SK-N-SH (cell line): ENCODE measurements at regions not wholly inside any gene's neighbourhood (a gene's known extent, or its start where the extent isn't known, plus 50 kb on each side); places are given as distances from the start of the nearest gene placed in this dataset.

Source experiments
- CTCF ChIA-PET: fragments of 300-600, 350-600 bp; formaldehyde crosslinking; extraction: SDS; loops from one replicate; lab custom pipeline; 2021; lab: Yijun Ruan, JAX
- POLR2A ChIA-PET: fragments of 350-600 bp; sonication (Branson Sonifier 250); formaldehyde crosslinking; extraction: SDS; loops from one replicate; lab custom pipeline; 2020; ENCODE audit warnings: antibody characterized with exemption, inconsistent platforms; lab: Yijun Ruan, JAX
- DNase-seq: peaks from one replicate; pipeline ENCODE4 v3.0.0; 2012
- H2AFZ ChIP-seq: fragments of 200-600 bp; sonication (generic); 2 replicates; pipeline ENCODE4 v1.8.1; 2016; ENCODE audit warnings: antibody characterized with exemption, mild to moderate bottlenecking, low read depth
- H3F3A ChIP-seq: fragments of 200-600 bp; sonication (generic); replicated peaks from 2 replicates; pipeline ENCODE3; 2016; ENCODE audit warnings: antibody characterized with exemption, mild to moderate bottlenecking; ENCODE audit not compliant: insufficient read depth
- H3K27ac ChIP-seq, 2 experiments: fragments of 200-500 bp in 1 of 2; fragments of 200-600 bp in 1 of 2; sonication (Bioruptor generic) in 1 of 2; sonication (generic), shearing (Covaris generic) in 1 of 2; 2 replicates each; pipeline versions ENCODE4 v1.5.1 to v1.6.1; 2014 to 2016; ENCODE audit warnings: low read depth in 2 of 2, inconsistent platforms in 1 of 2, low read length in 1 of 2, mild to moderate bottlenecking in 1 of 2, mixed read lengths in 1 of 2
- H3K27me3 ChIP-seq: fragments of 200-600 bp; sonication (generic), shearing (Covaris generic); 2 replicates; pipeline ENCODE4 v1.6.1; 2016; ENCODE audit warnings: mixed run types; ENCODE audit not compliant: insufficient read depth
- H3K36me3 ChIP-seq, 2 experiments: fragments of 200-500 bp in 1 of 2; fragments of 200-600 bp in 1 of 2; sonication (Bioruptor generic) in 1 of 2; sonication (generic) in 1 of 2; replicated peaks in 1 of 2; 2 replicates each; pipeline versions ENCODE3 to v1.5.1; 2014 to 2016; ENCODE audit warnings: low read length in 1 of 2, mild to moderate bottlenecking in 1 of 2; ENCODE audit not compliant: insufficient read depth in 2 of 2, control insufficient read depth in 1 of 2
- H3K4me1 ChIP-seq, 2 experiments: fragments of 200-500 bp in 1 of 2; fragments of 200-600 bp in 1 of 2; sonication (Bioruptor generic) in 1 of 2; sonication (generic), shearing (Covaris generic) in 1 of 2; 2 replicates each; pipeline versions ENCODE4 v1.5.1 to v1.6.1; 2014 to 2016; ENCODE audit warnings: low read depth in 1 of 2, low read length in 1 of 2, mixed run types in 1 of 2; ENCODE audit not compliant: insufficient read depth in 2 of 2, control insufficient read depth in 1 of 2
- H3K4me2 ChIP-seq: fragments of 200-600 bp; sonication (generic), shearing (Covaris generic); 2 replicates; pipeline ENCODE4 v1.6.1; 2017; ENCODE audit warnings: mixed run types
- H3K4me3 ChIP-seq, 2 experiments: fragments of 200-500 bp in 1 of 2; fragments of 200-600 bp in 1 of 2; sonication (Bioruptor generic) in 1 of 2; sonication (generic), shearing (Covaris generic) in 1 of 2; 2 replicates each; pipeline versions ENCODE4 v1.5.1 to v1.8.1; 2014 to 2016; ENCODE audit warnings: low read depth in 2 of 2, inconsistent platforms in 1 of 2, low read length in 1 of 2, mild to moderate bottlenecking in 1 of 2, mixed read lengths in 1 of 2, moderate library complexity in 1 of 2
- H3K79me2 ChIP-seq: fragments of 200-600 bp; sonication (generic); 2 replicates; pipeline ENCODE4 v1.8.1; 2017; ENCODE audit warnings: mild to moderate bottlenecking; ENCODE audit not compliant: insufficient read depth
- H3K9ac ChIP-seq: fragments of 200-600 bp; sonication (generic); 2 replicates; pipeline ENCODE4 v1.6.1; 2017; ENCODE audit warnings: mixed run types
- H3K9me2 ChIP-seq: fragments of 200-600 bp; sonication (generic); 2 replicates; pipeline ENCODE4 v1.6.1; 2017; ENCODE audit warnings: mixed run types
- H3K9me3 ChIP-seq: fragments of 200-600 bp; sonication (generic); 2 replicates; pipeline ENCODE4 v1.6.1; 2017; ENCODE audit warnings: mixed run types, mild to moderate bottlenecking, moderate library complexity
- H4K20me1 ChIP-seq: fragments of 200-600 bp; sonication (generic); 2 replicates; pipeline ENCODE4 v1.6.1; 2017; ENCODE audit warnings: mild to moderate bottlenecking, mixed run types; ENCODE audit not compliant: insufficient read depth
- CHD2 ChIP-seq: fragments of 150-350 bp; IDR thresholded peaks from 2 replicates; pipeline ENCODE4 v1.6.1; 2018; ENCODE audit warnings: low read length; ENCODE audit not compliant: partially characterized antibody
- GATA2 ChIP-seq: sonication (generic); formaldehyde crosslinking; IDR thresholded peaks from 2 replicates; pipeline ENCODE4 v1.5.0; 2020; ENCODE audit warnings: mild to moderate bottlenecking, missing genetic modification reagents
- IRF3 ChIP-seq: fragments of 150-350 bp; IDR thresholded peaks from 2 replicates; pipeline ENCODE4 v1.6.1; 2016; ENCODE audit warnings: mild to moderate bottlenecking, low read depth, low read length
- MXI1 ChIP-seq: IDR thresholded peaks from 2 replicates; pipeline ENCODE4 v1.6.1; 2012; ENCODE audit warnings: mild to moderate bottlenecking, low read depth, low read length, improper control_type of control experiment
- NFIC ChIP-seq: IDR thresholded peaks from 2 replicates; pipeline ENCODE4 v1.4.0; 2012; ENCODE audit warnings: borderline replicate concordance
- RCOR1 ChIP-seq: fragments of 150-350 bp; IDR thresholded peaks from 2 replicates; pipeline ENCODE4 v1.6.1; 2017; ENCODE audit warnings: antibody characterized with exemption, low read length
- SIN3A ChIP-seq: IDR thresholded peaks from 2 replicates; pipeline ENCODE4 v1.6.1; 2012; ENCODE audit warnings: low read depth, mild to moderate bottlenecking, low read length, moderate library complexity, borderline replicate concordance
- YY1 ChIP-seq: IDR thresholded peaks from 2 replicates; pipeline ENCODE4 v1.4.0; 2012; ENCODE audit warnings: low read depth, mild to moderate bottlenecking
- WGBS: methylation state at CpG from one replicate; pipeline ENCODE4 v1.1.6; 2017; ENCODE audit warnings: low lambda C conversion rate; 5-methylcytosine and 5-hydroxymethylcytosine counted together
- TF ChIP-seq, protein P1 (sequence below): IDR thresholded peaks from 2 replicates; pipeline ENCODE4 v1.4.0; 2012; ENCODE audit warnings: low read depth, borderline replicate concordance

- TF ChIP-seq IRF3, result no peak
- TF ChIP-seq MXI1, result no peak
- no peak for TF ChIP-seq YY1
- TF ChIP-seq CHD2, result no peak
- TF ChIP-seq NFIC, result no peak
- no peak for TF ChIP-seq RCOR1
Observed at GRCh38 chr10:107502229-107502985, 337.9 kb upstream of the SORCS1 start (continued).

DNA sequence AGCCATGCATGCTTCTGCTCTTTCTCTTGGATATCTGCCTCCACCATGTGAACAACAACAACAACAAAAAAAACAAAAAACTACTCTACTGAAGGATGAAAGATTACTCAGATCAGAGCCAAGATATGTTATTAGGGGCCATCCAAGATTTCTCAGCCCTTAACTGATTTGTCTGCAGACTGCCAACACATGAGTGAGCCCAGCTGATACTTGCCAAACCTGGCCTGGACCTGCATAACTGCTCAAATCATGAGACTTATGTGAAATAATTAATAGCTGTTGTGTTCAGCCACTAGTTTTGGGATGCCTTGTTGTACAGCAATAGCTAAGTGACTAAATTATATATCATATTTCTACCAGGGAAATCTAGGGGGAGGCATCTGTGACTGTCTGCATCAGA, 334.5 kb upstream of the SORCS1 start:
- Histone ChIP-seq H3K79me2 (no peaks in the 10 kb centered on the region), H3K36me3 (no peaks in the 10 kb centered on the region), H3K4me2 (no peak overlapping the region), H3K9ac (no peak overlapping the region), H3K9me3 (no peaks in the 10 kb centered on the region), H2AFZ (no peak overlapping the region), H3K9me2 (no peaks in the 10 kb centered on the region), H3F3A (peaks cover 4% of the 10 kb centered on the region), H3K4me1 (peaks cover 4% of the 10 kb centered on the region in 2 experiments; a peak in 2 of 4 replicates), H4K20me1 (no peaks in the 10 kb centered on the region), H3K4me3 (no peak overlapping the region), H3K27ac (peak overlapping the region in 1 of 2 experiments; percentile 62; a peak in 2 of 4 replicates), H3K27me3 (no peaks in the 10 kb centered on the region)
- TF ChIP-seq, protein P1, sequence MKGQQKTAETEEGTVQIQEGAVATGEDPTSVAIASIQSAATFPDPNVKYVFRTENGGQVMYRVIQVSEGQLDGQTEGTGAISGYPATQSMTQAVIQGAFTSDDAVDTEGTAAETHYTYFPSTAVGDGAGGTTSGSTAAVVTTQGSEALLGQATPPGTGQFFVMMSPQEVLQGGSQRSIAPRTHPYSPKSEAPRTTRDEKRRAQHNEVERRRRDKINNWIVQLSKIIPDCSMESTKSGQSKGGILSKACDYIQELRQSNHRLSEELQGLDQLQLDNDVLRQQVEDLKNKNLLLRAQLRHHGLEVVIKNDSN, result no peak
- POLR2A ChIA-PET, result no interaction called here
- CTCF ChIA-PET, result no interaction called here
- no peak for DNase-seq

DNA sequence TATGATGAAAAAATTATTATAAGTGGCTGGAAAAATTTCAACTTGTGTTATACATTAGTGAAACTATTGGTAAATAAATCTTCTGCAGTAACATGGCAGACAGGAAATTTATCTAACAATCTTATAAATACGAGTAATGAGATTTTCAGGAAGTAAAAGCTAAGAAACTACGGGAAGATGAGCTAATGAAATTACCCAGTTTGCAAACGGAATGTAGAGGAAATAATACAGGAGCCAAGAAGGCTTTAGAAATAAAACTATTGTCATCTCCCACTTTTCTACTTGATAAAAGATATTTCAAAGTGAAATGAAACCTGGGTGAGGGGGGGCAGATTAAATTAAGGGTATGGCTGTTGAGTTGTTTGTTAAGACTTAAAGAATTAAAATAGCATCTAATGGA, 332.5 kb upstream of the SORCS1 start:
- CTCF ChIA-PET, result no interaction called here
- H3K4me1 ChIP-seq, result peaks cover 4% of the 10 kb centered on the region in 2 experiments; a peak in 2 of 4 replicates

More for the DNA sequence above, 332.5 kb upstream of the SORCS1 start:
- H3K27me3 ChIP-seq, result no peaks in the 10 kb centered on the region
- H3K36me3 ChIP-seq, result no peaks in the 10 kb centered on the region
- no peak for TF ChIP-seq SIN3A
- TF ChIP-seq GATA2, result no peak
- TF ChIP-seq, all 33 proteins: peak for 0
- Histone ChIP-seq H3K27ac (peak overlapping the region in 1 of 2 experiments; percentile 39; a peak in 2 of 4 replicates), H3K4me3 (no peak overlapping the region), H3K9me3 (no peaks in the 10 kb centered on the region), H2AFZ (0 out of 2 replicates have a peak overlapping the region, but pooled peaks have one; percentile 27), H3K4me2 (no peak overlapping the region; the same call in 1 of the 2 replicates), H3K9me2 (no peaks in the 10 kb centered on the region), H3F3A (peaks cover 4% of the 10 kb centered on the region), H3K79me2 (no peaks in the 10 kb centered on the region), H4K20me1 (no peaks in the 10 kb centered on the region), H3K9ac (no peak overlapping the region)
- no peak for DNase-seq
- 4% methylated on average over 3 of the region's 3 CpGs for WGBS
- POLR2A ChIA-PET, result no interaction called here
